WTC11 (cell line): ENCODE measurements at regions not wholly inside any gene's neighbourhood (a gene's known extent, or its start where the extent isn't known, plus 50 kb on each side); places are given as distances from the start of the nearest gene placed in this dataset.
A peak's percentile ranks its signal among the peaks of the same experiment; 100 is the strongest.

Experiments used
- ATAC-seq: fragments of 200-7000 bp; cut with Tn5 transposase; 2 replicates; pipeline ENCODE4 v1.10.0; 2021; ENCODE audit warnings: mild to moderate bottlenecking, moderate library complexity
- CTCF ChIA-PET: fragments of 300-600 bp; sonication (Branson Sonifier 250); formaldehyde crosslinking; loops from one replicate; lab custom pipeline; 2021; ENCODE audit warnings: antibody characterized with exemption; lab: Charles Lee
- POLR2A ChIA-PET: fragments of 350-600 bp; sonication (Branson Sonifier 250); formaldehyde crosslinking; loops from one replicate; lab custom pipeline; 2021; ENCODE audit warnings: antibody characterized with exemption; lab: Charles Lee
- DNase-seq: peaks from one replicate; pipeline ENCODE4 v3.0.0; 2021; ENCODE audit warnings: low spot score
- H3K27ac Mint-ChIP-seq: 2 replicates; pipeline ENCODE4 v1.8.0; 2021; ENCODE audit warnings: mixed read lengths
- H3K27me3 Mint-ChIP-seq: 2 replicates; pipeline ENCODE4 v1.8.0; 2021; ENCODE audit warnings: low read depth, mild to moderate bottlenecking, moderate library complexity, mixed read lengths
- H3K36me3 Mint-ChIP-seq: 2 replicates; pipeline ENCODE4 v1.8.0; 2021; ENCODE audit warnings: mixed read lengths
- H3K4me1 Mint-ChIP-seq: 2 replicates; pipeline ENCODE4 v1.8.0; 2022; ENCODE audit warnings: mixed read lengths
- H3K4me3 Mint-ChIP-seq: 2 replicates; pipeline ENCODE4 v1.8.0; 2021; ENCODE audit warnings: mild to moderate bottlenecking, moderate library complexity, mixed read lengths
- H3K9me3 Mint-ChIP-seq: 2 replicates; pipeline ENCODE4 v1.8.0; 2021; ENCODE audit warnings: mixed read lengths
- CBFB ChIP-seq: sonication (generic); formaldehyde crosslinking; IDR thresholded peaks from 2 replicates; pipeline ENCODE4 v1.8.1; 2022; ENCODE audit warnings: mild to moderate bottlenecking, low read depth, missing genetic modification reagents
- EMX1 ChIP-seq: fragments of 250-450 bp; sonication (Bioruptor Pico); IDR thresholded peaks from 2 replicates; pipeline ENCODE4 v1.8.0; 2021; ENCODE audit warnings: mild to moderate bottlenecking
- ETV6 ChIP-seq: sonication (generic); formaldehyde crosslinking; IDR thresholded peaks from 2 replicates; pipeline ENCODE4 v1.8.1; 2022; ENCODE audit warnings: mild to moderate bottlenecking, missing genetic modification reagents
- KAT7 ChIP-seq: sonication (generic); formaldehyde crosslinking; IDR thresholded peaks from 2 replicates; pipeline ENCODE4 v1.8.1; 2023; ENCODE audit warnings: missing genetic modification reagents, mild to moderate bottlenecking, borderline replicate concordance
- NFE2L1 ChIP-seq: sonication (generic); formaldehyde crosslinking; IDR thresholded peaks from 2 replicates; pipeline ENCODE4 v1.8.1; 2023; ENCODE audit warnings: missing genetic modification reagents
- RELA ChIP-seq: sonication (generic); formaldehyde crosslinking; IDR thresholded peaks from 2 replicates; pipeline ENCODE4 v1.8.1; 2022; ENCODE audit warnings: missing genetic modification reagents, mild to moderate bottlenecking, borderline replicate concordance
- RORB ChIP-seq: fragments of 250-450 bp; sonication (Bioruptor Pico); IDR thresholded peaks from 2 replicates; pipeline ENCODE4 v1.9.0; 2021; ENCODE audit warnings: mild to moderate bottlenecking
- SMAD4 ChIP-seq: sonication (generic); formaldehyde crosslinking; IDR thresholded peaks from 2 replicates; pipeline ENCODE4 v1.8.0; 2022; ENCODE audit warnings: mild to moderate bottlenecking, missing genetic modification reagents
- SP1 ChIP-seq: sonication (generic); formaldehyde crosslinking; conservative IDR thresholded peaks from 2 replicates; pipeline ENCODE4 v1.8.1; 2022; ENCODE audit warnings: missing genetic modification reagents
- ZNF121 ChIP-seq: sonication (generic); formaldehyde crosslinking; IDR thresholded peaks from 2 replicates; pipeline ENCODE4 v1.8.0; 2023; ENCODE audit warnings: missing genetic modification reagents
- ZNF138 ChIP-seq: sonication (generic); formaldehyde crosslinking; conservative IDR thresholded peaks from 2 replicates; pipeline ENCODE4 v1.8.1; 2022; ENCODE audit warnings: mild to moderate bottlenecking, moderate library complexity, missing genetic modification reagents
- TF ChIP-seq, protein P1 (sequence below): fragments of 200-600 bp; IDR thresholded peaks from 2 replicates; pipeline ENCODE4 v1.8.0; 2022; ENCODE audit warnings: antibody characterized with exemption
- TF ChIP-seq, protein P2 (sequence below): fragments of 250-450 bp; sonication (Bioruptor Pico); IDR thresholded peaks from 2 replicates; pipeline ENCODE4 v2.1.2; 2022; ENCODE audit warnings: mild to moderate bottlenecking, moderate library complexity
- TF ChIP-seq, protein P3 (sequence below): sonication (generic); formaldehyde crosslinking; IDR thresholded peaks from 2 replicates; pipeline ENCODE4 v1.8.0; 2022; ENCODE audit warnings: mild to moderate bottlenecking, missing genetic modification reagents
- TF ChIP-seq, protein P4 (sequence below): fragments of 250-450 bp; sonication (Bioruptor Pico); IDR thresholded peaks from 2 replicates; pipeline ENCODE4 v1.8.0; 2021; ENCODE audit warnings: mild to moderate bottlenecking
- TF ChIP-seq, protein P5 (sequence below): sonication (generic); formaldehyde crosslinking; IDR thresholded peaks from 2 replicates; pipeline ENCODE4 v1.8.0; 2022; ENCODE audit warnings: missing genetic modification reagents
- TF ChIP-seq, protein P6 (sequence below): sonication (generic); formaldehyde crosslinking; IDR thresholded peaks from 2 replicates; pipeline ENCODE4 v1.8.1; 2023; ENCODE audit warnings: mild to moderate bottlenecking, missing genetic modification reagents, moderate library complexity
- TF ChIP-seq, protein P7 (sequence below): sonication (generic); formaldehyde crosslinking; IDR thresholded peaks from 2 replicates; pipeline ENCODE4 v1.8.1; 2023; ENCODE audit warnings: mild to moderate bottlenecking, missing genetic modification reagents, moderate library complexity

DNA sequence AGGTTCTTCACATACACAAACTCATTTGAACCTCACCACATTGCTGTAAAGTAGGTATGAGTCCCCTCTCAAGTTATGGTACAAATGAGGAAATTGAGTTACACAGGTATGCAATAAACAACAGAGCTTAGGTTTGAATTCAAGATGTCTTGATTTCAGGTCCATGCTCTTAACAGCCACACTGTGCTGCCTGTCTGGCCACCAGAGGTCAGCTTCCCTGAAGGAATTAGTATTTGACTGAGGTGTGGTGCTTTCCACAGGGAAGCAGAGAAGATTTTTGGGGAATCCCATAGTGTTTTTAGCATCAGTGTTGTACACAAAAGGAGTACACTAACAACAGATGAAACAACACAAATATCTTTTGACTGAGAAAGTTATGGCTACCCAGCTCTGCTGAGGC lies 94.4 kb upstream of the ITGA1 start:
- peaks cover 52% of the 10 kb centered on the region for H3K4me1 Mint-ChIP-seq
- ATAC-seq = peak; percentile 58
- H3K27ac Mint-ChIP-seq = no peak overlapping the region
- H3K27me3 Mint-ChIP-seq = no peaks in the 10 kb centered on the region
- CTCF ChIA-PET = interaction anchor here (0.6 to 1.9 kb wide), 13 partner anchors 8 to 222 kb away, joined by 3 to 9 read pairs (median 3); no protein-coding TSS in a partner anchor
- DNase-seq = peak; percentile 33
- POLR2A ChIA-PET = no interaction called here
- peaks cover 5% of the 10 kb centered on the region for H3K9me3 Mint-ChIP-seq
- TF ChIP-seq ZNF121 (CRISPR knock-in tag) (peak; percentile 40; the same call in 1 of the 2 replicates), CBFB (no peak)
- H3K36me3 Mint-ChIP-seq = no peaks in the 10 kb centered on the region
- H3K4me3 Mint-ChIP-seq = no peak overlapping the region

DNA sequence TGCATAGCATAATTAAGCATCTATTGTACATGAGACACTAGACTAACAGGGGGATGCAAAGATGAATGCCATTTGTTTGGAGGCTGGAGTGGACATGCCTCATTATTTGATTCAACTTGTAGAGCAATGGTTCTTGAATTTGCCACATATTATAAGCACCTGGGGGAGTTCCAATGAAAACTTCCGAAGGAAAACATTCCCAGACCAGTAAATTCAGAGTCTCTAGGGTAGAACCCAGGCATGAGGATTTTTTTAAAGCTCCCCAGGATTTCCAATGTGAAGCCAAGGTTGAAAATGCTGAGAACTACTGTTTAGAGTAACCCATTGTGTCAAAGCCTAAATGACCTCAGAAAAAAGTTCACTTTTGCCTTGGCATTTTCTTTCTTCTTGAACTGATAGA lies 93.9 kb upstream of the ITGA1 start:
- POLR2A ChIA-PET = no interaction called here
- H3K9me3 Mint-ChIP-seq = peaks cover 5% of the 10 kb centered on the region
- TF ChIP-seq, protein P1, sequence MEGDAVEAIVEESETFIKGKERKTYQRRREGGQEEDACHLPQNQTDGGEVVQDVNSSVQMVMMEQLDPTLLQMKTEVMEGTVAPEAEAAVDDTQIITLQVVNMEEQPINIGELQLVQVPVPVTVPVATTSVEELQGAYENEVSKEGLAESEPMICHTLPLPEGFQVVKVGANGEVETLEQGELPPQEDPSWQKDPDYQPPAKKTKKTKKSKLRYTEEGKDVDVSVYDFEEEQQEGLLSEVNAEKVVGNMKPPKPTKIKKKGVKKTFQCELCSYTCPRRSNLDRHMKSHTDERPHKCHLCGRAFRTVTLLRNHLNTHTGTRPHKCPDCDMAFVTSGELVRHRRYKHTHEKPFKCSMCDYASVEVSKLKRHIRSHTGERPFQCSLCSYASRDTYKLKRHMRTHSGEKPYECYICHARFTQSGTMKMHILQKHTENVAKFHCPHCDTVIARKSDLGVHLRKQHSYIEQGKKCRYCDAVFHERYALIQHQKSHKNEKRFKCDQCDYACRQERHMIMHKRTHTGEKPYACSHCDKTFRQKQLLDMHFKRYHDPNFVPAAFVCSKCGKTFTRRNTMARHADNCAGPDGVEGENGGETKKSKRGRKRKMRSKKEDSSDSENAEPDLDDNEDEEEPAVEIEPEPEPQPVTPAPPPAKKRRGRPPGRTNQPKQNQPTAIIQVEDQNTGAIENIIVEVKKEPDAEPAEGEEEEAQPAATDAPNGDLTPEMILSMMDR = no peak
- TF ChIP-seq EMX1 (no peak), ZNF121 (CRISPR knock-in tag) (no peak), SMAD4 (CRISPR knock-in tag) (no peak), SP1 (CRISPR knock-in tag) (no peak), RELA (no peak), ETV6 (CRISPR knock-in tag) (no peak), KAT7 (CRISPR knock-in tag) (no peak), NFE2L1 (CRISPR knock-in tag) (no peak), RORB (CRISPR knock-in tag) (no peak), ZNF138 (CRISPR knock-in tag) (no peak)
- TF ChIP-seq, protein P2, sequence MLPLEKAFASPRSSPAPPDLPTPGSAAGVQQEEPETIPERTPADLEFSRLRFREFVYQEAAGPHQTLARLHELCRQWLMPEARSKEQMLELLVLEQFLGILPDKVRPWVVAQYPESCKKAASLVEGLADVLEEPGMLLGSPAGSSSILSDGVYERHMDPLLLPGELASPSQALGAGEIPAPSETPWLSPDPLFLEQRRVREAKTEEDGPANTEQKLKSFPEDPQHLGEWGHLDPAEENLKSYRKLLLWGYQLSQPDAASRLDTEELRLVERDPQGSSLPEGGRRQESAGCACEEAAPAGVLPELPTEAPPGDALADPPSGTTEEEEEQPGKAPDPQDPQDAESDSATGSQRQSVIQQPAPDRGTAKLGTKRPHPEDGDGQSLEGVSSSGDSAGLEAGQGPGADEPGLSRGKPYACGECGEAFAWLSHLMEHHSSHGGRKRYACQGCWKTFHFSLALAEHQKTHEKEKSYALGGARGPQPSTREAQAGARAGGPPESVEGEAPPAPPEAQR (CRISPR knock-in tag) = no peak
- TF ChIP-seq, protein P3, sequence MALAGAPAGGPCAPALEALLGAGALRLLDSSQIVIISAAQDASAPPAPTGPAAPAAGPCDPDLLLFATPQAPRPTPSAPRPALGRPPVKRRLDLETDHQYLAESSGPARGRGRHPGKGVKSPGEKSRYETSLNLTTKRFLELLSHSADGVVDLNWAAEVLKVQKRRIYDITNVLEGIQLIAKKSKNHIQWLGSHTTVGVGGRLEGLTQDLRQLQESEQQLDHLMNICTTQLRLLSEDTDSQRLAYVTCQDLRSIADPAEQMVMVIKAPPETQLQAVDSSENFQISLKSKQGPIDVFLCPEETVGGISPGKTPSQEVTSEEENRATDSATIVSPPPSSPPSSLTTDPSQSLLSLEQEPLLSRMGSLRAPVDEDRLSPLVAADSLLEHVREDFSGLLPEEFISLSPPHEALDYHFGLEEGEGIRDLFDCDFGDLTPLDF (CRISPR knock-in tag) = no peak
- TF ChIP-seq, protein P4, sequence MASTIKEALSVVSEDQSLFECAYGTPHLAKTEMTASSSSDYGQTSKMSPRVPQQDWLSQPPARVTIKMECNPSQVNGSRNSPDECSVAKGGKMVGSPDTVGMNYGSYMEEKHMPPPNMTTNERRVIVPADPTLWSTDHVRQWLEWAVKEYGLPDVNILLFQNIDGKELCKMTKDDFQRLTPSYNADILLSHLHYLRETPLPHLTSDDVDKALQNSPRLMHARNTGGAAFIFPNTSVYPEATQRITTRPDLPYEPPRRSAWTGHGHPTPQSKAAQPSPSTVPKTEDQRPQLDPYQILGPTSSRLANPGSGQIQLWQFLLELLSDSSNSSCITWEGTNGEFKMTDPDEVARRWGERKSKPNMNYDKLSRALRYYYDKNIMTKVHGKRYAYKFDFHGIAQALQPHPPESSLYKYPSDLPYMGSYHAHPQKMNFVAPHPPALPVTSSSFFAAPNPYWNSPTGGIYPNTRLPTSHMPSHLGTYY (CRISPR knock-in tag) = no peak
- TF ChIP-seq, protein P5, sequence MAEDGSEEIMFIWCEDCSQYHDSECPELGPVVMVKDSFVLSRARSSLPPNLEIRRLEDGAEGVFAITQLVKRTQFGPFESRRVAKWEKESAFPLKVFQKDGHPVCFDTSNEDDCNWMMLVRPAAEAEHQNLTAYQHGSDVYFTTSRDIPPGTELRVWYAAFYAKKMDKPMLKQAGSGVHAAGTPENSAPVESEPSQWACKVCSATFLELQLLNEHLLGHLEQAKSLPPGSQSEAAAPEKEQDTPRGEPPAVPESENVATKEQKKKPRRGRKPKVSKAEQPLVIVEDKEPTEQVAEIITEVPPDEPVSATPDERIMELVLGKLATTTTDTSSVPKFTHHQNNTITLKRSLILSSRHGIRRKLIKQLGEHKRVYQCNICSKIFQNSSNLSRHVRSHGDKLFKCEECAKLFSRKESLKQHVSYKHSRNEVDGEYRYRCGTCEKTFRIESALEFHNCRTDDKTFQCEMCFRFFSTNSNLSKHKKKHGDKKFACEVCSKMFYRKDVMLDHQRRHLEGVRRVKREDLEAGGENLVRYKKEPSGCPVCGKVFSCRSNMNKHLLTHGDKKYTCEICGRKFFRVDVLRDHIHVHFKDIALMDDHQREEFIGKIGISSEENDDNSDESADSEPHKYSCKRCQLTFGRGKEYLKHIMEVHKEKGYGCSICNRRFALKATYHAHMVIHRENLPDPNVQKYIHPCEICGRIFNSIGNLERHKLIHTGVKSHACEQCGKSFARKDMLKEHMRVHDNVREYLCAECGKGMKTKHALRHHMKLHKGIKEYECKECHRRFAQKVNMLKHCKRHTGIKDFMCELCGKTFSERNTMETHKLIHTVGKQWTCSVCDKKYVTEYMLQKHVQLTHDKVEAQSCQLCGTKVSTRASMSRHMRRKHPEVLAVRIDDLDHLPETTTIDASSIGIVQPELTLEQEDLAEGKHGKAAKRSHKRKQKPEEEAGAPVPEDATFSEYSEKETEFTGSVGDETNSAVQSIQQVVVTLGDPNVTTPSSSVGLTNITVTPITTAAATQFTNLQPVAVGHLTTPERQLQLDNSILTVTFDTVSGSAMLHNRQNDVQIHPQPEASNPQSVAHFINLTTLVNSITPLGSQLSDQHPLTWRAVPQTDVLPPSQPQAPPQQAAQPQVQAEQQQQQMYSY (CRISPR knock-in tag) = no peak
- TF ChIP-seq, protein P6, sequence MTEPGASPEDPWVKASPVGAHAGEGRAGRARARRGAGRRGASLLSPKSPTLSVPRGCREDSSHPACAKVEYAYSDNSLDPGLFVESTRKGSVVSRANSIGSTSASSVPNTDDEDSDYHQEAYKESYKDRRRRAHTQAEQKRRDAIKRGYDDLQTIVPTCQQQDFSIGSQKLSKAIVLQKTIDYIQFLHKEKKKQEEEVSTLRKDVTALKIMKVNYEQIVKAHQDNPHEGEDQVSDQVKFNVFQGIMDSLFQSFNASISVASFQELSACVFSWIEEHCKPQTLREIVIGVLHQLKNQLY = no peak
- TF ChIP-seq, protein P7, sequence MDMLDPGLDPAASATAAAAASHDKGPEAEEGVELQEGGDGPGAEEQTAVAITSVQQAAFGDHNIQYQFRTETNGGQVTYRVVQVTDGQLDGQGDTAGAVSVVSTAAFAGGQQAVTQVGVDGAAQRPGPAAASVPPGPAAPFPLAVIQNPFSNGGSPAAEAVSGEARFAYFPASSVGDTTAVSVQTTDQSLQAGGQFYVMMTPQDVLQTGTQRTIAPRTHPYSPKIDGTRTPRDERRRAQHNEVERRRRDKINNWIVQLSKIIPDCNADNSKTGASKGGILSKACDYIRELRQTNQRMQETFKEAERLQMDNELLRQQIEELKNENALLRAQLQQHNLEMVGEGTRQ = no peak
- TF ChIP-seq, all 79 proteins: peak for 0
- Mint-ChIP-seq H3K4me3 (no peak overlapping the region), H3K27me3 (no peaks in the 10 kb centered on the region), H3K27ac (no peak overlapping the region), H3K4me1 (peaks cover 52% of the 10 kb centered on the region), H3K36me3 (no peaks in the 10 kb centered on the region)
- ATAC-seq = no peak
- CTCF ChIA-PET = interaction anchor here (1.3 to 1.9 kb wide), 4 partner anchors 9 to 222 kb away, joined by 3 to 9 read pairs (median 5); no protein-coding TSS in a partner anchor
- no peak for DNase-seq
